HepG2 (cell line): ENCODE measurements at regions not wholly inside any gene's neighbourhood (a gene's known extent, or its start where the extent isn't known, plus 50 kb on each side); places are given as distances from the start of the nearest gene placed in this dataset.

ENCODE experiments used
- EED ChIP-seq: sonication (generic); formaldehyde crosslinking; IDR thresholded peaks from 2 replicates; pipeline ENCODE4 v1.5.0; 2020; ENCODE audit warnings: mild to moderate bottlenecking, missing genetic modification reagents
- FOXA1 ChIP-seq, 2 experiments: fragments of 450-650 bp in 1 of 2; sonication (generic) in 1 of 2; formaldehyde crosslinking in 1 of 2; IDR thresholded peaks; 2 replicates each; pipeline versions ENCODE4 v1.4.0 to v1.6.1; 2016 to 2020; ENCODE audit warnings: missing genetic modification reagents in 1 of 2
- FOXC1 ChIP-seq: sonication (generic); formaldehyde crosslinking; IDR thresholded peaks from 2 replicates; pipeline ENCODE4 v1.8.0; 2022; ENCODE audit warnings: mild to moderate bottlenecking, missing genetic modification reagents, borderline replicate concordance
- NBN ChIP-seq: fragments of 450-650 bp; conservative IDR thresholded peaks from 2 replicates; pipeline ENCODE4 v1.6.1; 2017
- PAX8 ChIP-seq: sonication (generic); formaldehyde crosslinking; IDR thresholded peaks from 2 replicates; pipeline ENCODE4 v1.8.0; 2022; ENCODE audit warnings: mild to moderate bottlenecking, missing genetic modification reagents, borderline replicate concordance
- PHF8 ChIP-seq: sonication (generic); formaldehyde crosslinking; IDR thresholded peaks from 2 replicates; pipeline ENCODE4 v1.5.0; 2020; ENCODE audit warnings: missing genetic modification reagents
- PITX1 ChIP-seq: sonication (generic); formaldehyde crosslinking; IDR thresholded peaks from 2 replicates; pipeline ENCODE4 v1.5.1; 2020; ENCODE audit warnings: mild to moderate bottlenecking, missing genetic modification reagents
- RORA ChIP-seq: sonication (generic); formaldehyde crosslinking; IDR thresholded peaks from 2 replicates; pipeline ENCODE4 v1.5.0; 2020; ENCODE audit warnings: mild to moderate bottlenecking, missing genetic modification reagents, moderate library complexity
- STAT5B ChIP-seq: sonication (generic); formaldehyde crosslinking; IDR thresholded peaks from 2 replicates; pipeline ENCODE4 v1.4.0; 2020; ENCODE audit warnings: missing genetic modification reagents
- TAF1 ChIP-seq: sonication (generic); formaldehyde crosslinking; IDR thresholded peaks from 2 replicates; pipeline ENCODE4 v1.4.0; 2020; ENCODE audit warnings: missing genetic modification reagents
- ZMYM3 ChIP-seq: sonication (generic); formaldehyde crosslinking; IDR thresholded peaks from 2 replicates; pipeline ENCODE4 v1.5.1; 2020; ENCODE audit warnings: mild to moderate bottlenecking, missing genetic modification reagents
- ZNF432 ChIP-seq: sonication (generic); formaldehyde crosslinking; IDR thresholded peaks from 2 replicates; pipeline ENCODE4 v1.5.0; 2020; ENCODE audit warnings: missing genetic modification reagents, mild to moderate bottlenecking, borderline replicate concordance
- ZNF713 ChIP-seq: sonication (generic); formaldehyde crosslinking; IDR thresholded peaks from 2 replicates; pipeline ENCODE4 v1.4.0; 2020; ENCODE audit warnings: mild to moderate bottlenecking, missing genetic modification reagents
- TF ChIP-seq, protein P1 (sequence below): sonication (generic); formaldehyde crosslinking; IDR thresholded peaks from 2 replicates; pipeline ENCODE4 v1.8.1; 2022; ENCODE audit warnings: low read depth, mild to moderate bottlenecking, missing genetic modification reagents
- TF ChIP-seq, protein P2 (sequence below): sonication (generic); formaldehyde crosslinking; IDR thresholded peaks from 2 replicates; pipeline ENCODE4 v1.8.1; 2023; ENCODE audit warnings: mild to moderate bottlenecking, missing genetic modification reagents
- TF ChIP-seq, protein P3 (sequence below): sonication (generic); formaldehyde crosslinking; IDR thresholded peaks from 2 replicates; pipeline ENCODE4 v1.5.0; 2020; ENCODE audit warnings: mild to moderate bottlenecking, missing genetic modification reagents
- TF ChIP-seq, protein P4 (sequence below): sonication (generic); formaldehyde crosslinking; IDR thresholded peaks from 2 replicates; pipeline ENCODE4 v1.8.0; 2022; ENCODE audit warnings: missing genetic modification reagents, mild to moderate bottlenecking, moderate library complexity, borderline replicate concordance
- TF ChIP-seq, protein P5 (sequence below): sonication (generic); formaldehyde crosslinking; IDR thresholded peaks from 2 replicates; pipeline ENCODE4 v1.4.0; 2020; ENCODE audit warnings: missing genetic modification reagents

DNA sequence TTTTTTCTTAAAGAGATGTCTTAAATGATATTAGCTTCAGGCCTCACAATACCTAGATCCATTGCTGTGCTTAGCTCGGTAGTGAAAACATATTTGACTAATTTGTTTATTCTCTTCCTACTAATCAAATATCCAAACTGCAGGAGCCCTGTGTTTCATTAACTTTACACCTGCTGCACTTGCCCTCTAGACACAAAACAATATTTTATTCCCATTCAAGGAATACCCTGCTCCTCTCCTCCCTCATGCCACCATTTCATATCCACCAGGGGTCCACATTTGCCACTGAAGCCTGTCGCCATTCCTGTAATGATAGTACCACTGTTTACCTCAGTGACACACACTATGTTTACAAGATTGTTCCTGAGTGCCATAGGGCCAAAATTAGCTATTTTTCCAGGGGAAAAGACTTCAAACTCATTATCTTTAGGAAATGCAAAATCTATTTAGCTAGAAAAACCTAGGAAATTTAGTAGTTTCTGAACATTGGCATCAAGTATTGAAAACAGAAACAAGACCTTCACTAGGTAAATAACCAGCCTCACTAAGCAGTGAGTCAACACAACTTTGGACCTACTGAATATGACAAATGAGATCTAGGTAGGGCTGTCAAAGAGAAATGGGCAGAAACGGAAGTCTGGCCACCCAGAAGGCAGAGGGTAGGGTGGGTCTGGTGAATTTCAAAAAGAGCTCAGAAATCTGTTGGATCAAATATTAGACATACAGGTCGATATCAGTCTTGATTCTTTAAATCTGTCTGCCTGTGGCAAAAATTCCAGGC, 134.6 kb upstream of the KCNK1 start (continued):
- TF ChIP-seq, protein P1, sequence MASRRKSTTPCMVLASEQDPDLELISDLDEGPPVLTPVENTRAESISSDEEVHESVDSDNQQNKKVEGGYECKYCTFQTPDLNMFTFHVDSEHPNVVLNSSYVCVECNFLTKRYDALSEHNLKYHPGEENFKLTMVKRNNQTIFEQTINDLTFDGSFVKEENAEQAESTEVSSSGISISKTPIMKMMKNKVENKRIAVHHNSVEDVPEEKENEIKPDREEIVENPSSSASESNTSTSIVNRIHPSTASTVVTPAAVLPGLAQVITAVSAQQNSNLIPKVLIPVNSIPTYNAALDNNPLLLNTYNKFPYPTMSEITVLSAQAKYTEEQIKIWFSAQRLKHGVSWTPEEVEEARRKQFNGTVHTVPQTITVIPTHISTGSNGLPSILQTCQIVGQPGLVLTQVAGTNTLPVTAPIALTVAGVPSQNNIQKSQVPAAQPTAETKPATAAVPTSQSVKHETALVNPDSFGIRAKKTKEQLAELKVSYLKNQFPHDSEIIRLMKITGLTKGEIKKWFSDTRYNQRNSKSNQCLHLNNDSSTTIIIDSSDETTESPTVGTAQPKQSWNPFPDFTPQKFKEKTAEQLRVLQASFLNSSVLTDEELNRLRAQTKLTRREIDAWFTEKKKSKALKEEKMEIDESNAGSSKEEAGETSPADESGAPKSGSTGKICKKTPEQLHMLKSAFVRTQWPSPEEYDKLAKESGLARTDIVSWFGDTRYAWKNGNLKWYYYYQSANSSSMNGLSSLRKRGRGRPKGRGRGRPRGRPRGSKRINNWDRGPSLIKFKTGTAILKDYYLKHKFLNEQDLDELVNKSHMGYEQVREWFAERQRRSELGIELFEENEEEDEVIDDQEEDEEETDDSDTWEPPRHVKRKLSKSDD (CRISPR knock-in tag) = no peak
- no peak for TF ChIP-seq PHF8 (CRISPR knock-in tag)
- TF ChIP-seq ZMYM3 (CRISPR knock-in tag) = no peak
- TF ChIP-seq TAF1 (CRISPR knock-in tag) = no peak
- TF ChIP-seq, protein P2, sequence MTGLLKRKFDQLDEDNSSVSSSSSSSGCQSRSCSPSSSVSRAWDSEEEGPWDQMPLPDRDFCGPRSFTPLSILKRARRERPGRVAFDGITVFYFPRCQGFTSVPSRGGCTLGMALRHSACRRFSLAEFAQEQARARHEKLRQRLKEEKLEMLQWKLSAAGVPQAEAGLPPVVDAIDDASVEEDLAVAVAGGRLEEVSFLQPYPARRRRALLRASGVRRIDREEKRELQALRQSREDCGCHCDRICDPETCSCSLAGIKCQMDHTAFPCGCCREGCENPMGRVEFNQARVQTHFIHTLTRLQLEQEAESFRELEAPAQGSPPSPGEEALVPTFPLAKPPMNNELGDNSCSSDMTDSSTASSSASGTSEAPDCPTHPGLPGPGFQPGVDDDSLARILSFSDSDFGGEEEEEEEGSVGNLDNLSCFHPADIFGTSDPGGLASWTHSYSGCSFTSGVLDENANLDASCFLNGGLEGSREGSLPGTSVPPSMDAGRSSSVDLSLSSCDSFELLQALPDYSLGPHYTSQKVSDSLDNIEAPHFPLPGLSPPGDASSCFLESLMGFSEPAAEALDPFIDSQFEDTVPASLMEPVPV (CRISPR knock-in tag) = no peak
- no peak for TF ChIP-seq EED (CRISPR knock-in tag)
- no peak for TF ChIP-seq FOXC1 (CRISPR knock-in tag)
- no peak for TF ChIP-seq ZNF432 (CRISPR knock-in tag)
- TF ChIP-seq NBN = no peak
- 0 out of 2 replicates have a peak, but pooled peaks have one; percentile 28 for TF ChIP-seq PITX1 (CRISPR knock-in tag)
- TF ChIP-seq, protein P3, sequence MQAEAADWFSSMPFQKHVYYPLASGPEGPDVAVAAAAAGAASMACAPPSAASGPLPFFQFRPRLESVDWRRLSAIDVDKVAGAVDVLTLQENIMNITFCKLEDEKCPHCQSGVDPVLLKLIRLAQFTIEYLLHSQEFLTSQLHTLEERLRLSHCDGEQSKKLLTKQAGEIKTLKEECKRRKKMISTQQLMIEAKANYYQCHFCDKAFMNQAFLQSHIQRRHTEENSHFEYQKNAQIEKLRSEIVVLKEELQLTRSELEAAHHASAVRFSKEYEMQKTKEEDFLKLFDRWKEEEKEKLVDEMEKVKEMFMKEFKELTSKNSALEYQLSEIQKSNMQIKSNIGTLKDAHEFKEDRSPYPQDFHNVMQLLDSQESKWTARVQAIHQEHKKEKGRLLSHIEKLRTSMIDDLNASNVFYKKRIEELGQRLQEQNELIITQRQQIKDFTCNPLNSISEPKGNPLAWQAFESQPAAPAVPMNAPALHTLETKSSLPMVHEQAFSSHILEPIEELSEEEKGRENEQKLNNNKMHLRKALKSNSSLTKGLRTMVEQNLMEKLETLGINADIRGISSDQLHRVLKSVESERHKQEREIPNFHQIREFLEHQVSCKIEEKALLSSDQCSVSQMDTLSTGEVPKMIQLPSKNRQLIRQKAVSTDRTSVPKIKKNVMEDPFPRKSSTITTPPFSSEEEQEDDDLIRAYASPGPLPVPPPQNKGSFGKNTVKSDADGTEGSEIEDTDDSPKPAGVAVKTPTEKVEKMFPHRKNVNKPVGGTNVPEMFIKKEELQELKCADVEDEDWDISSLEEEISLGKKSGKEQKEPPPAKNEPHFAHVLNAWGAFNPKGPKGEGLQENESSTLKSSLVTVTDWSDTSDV = no peak
- TF ChIP-seq, protein P4, sequence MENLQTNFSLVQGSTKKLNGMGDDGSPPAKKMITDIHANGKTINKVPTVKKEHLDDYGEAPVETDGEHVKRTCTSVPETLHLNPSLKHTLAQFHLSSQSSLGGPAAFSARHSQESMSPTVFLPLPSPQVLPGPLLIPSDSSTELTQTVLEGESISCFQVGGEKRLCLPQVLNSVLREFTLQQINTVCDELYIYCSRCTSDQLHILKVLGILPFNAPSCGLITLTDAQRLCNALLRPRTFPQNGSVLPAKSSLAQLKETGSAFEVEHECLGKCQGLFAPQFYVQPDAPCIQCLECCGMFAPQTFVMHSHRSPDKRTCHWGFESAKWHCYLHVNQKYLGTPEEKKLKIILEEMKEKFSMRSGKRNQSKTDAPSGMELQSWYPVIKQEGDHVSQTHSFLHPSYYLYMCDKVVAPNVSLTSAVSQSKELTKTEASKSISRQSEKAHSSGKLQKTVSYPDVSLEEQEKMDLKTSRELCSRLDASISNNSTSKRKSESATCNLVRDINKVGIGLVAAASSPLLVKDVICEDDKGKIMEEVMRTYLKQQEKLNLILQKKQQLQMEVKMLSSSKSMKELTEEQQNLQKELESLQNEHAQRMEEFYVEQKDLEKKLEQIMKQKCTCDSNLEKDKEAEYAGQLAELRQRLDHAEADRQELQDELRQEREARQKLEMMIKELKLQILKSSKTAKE (CRISPR knock-in tag) = no peak
- no peak for TF ChIP-seq ZNF713
- no peak for TF ChIP-seq PAX8
- no peak for TF ChIP-seq STAT5B (CRISPR knock-in tag)
- TF ChIP-seq, protein P5, sequence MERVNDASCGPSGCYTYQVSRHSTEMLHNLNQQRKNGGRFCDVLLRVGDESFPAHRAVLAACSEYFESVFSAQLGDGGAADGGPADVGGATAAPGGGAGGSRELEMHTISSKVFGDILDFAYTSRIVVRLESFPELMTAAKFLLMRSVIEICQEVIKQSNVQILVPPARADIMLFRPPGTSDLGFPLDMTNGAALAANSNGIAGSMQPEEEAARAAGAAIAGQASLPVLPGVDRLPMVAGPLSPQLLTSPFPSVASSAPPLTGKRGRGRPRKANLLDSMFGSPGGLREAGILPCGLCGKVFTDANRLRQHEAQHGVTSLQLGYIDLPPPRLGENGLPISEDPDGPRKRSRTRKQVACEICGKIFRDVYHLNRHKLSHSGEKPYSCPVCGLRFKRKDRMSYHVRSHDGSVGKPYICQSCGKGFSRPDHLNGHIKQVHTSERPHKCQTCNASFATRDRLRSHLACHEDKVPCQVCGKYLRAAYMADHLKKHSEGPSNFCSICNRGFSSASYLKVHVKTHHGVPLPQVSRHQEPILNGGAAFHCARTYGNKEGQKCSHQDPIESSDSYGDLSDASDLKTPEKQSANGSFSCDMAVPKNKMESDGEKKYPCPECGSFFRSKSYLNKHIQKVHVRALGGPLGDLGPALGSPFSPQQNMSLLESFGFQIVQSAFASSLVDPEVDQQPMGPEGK = no peak
- no peak for TF ChIP-seq RORA (CRISPR knock-in tag)
- TF ChIP-seq FOXA1 (IDR thresholded peaks at IDR 0.05) = 0 out of 2 replicates have a peak, but pooled peaks have one; percentile 10
- TF ChIP-seq FOXA1 (CRISPR knock-in tag; IDR thresholded peaks at IDR 0.05) = peak; percentile 49; the same call in 1 of the 2 replicates
